ENCODE measurements at regions not wholly inside any gene's neighbourhood (a gene's known extent, or its start where the extent isn't known, plus 50 kb on each side); places are given as distances from the start of the nearest gene placed in this dataset.

- Histone ChIP-seq H3K36me3 (no peaks in the 10 kb centered on the region), H3K4me3 (no peak overlapping the region), H3K27me3 (no peaks in the 10 kb centered on the region), H3K4me1 (no peaks in the 10 kb centered on the region), H3K27ac (no peak overlapping the region), H3K9me3 (no peaks in the 10 kb centered on the region)
- DNase-seq: no peak
- intact Hi-C loops (cut with DNase I; ENCODE audit: low total_unique reads): no loop called here
- TF ChIP-seq POLR2A (IDR thresholded peaks at IDR 0.05): no peak
- TF ChIP-seq CTCF (IDR thresholded peaks at IDR 0.05): no peak
- no peak for TF ChIP-seq EP300 (IDR thresholded peaks at IDR 0.05; ENCODE audit: low read depth)
- TF ChIP-seq POLR2AphosphoS5 (IDR thresholded peaks at IDR 0.05): no peak
- 0 to 38% methylated on average over 1 of the region's 1 CpG for WGBS, 2 donors (ENCODE audit: low coverage in 1 of 2)
- in situ Hi-C loops (cut with MboI; ENCODE audit: low pct_ligation_motif_present in 1 of 4, low pct_unique_long_range_greater_than_20kb in 1 of 4, low sequenced_read_pairs in 3 of 4): no loop called here
Observed at GRCh38 chr5:91816681-91817080, 433.6 kb upstream of the ARRDC3 start.

GRCh38 chr5:91797576-91797975 is 414.5 kb upstream of the ARRDC3 start:
- Histone ChIP-seq H3K36me3 (no peaks in the 10 kb centered on the region), H3K4me1 (no peaks in the 10 kb centered on the region), H3K4me3 (no peak overlapping the region), H3K27me3 (no peaks in the 10 kb centered on the region), H3K9me3 (no peaks in the 10 kb centered on the region), H3K27ac (no peak overlapping the region)
- intact Hi-C loops (cut with DNase I; ENCODE audit: low total_unique reads): no loop called here
- WGBS, 2 donors (ENCODE audit: low coverage in 1 of 2): 80% methylated on average over 2 of the region's 2 CpGs; no CpG with 5 or more reads in 1 of the 2 donors
- in situ Hi-C loops (cut with MboI; ENCODE audit: low pct_ligation_motif_present in 1 of 4, low pct_unique_long_range_greater_than_20kb in 1 of 4, low sequenced_read_pairs in 3 of 4): no loop called here
- no peak for DNase-seq
- TF ChIP-seq POLR2A (IDR thresholded peaks at IDR 0.05) (no peak), EP300 (IDR thresholded peaks at IDR 0.05; ENCODE audit: low read depth) (no peak), POLR2AphosphoS5 (IDR thresholded peaks at IDR 0.05) (no peak), CTCF (IDR thresholded peaks at IDR 0.05) (no peak)

- no peak for TF ChIP-seq CTCF (IDR thresholded peaks at IDR 0.05)
- no peak for TF ChIP-seq POLR2A (IDR thresholded peaks at IDR 0.05)
- TF ChIP-seq EP300 (IDR thresholded peaks at IDR 0.05; ENCODE audit: low read depth): no peak
- no peak for TF ChIP-seq POLR2AphosphoS5 (IDR thresholded peaks at IDR 0.05)
- H3K36me3 ChIP-seq: no peaks in the 10 kb centered on the region
- H3K27me3 ChIP-seq: no peaks in the 10 kb centered on the region
- no peak for DNase-seq
- WGBS, 2 donors (ENCODE audit: low coverage in 1 of 2): 71 to 80% methylated on average over 4 of the region's 4 CpGs
- in situ Hi-C loops (cut with MboI; ENCODE audit: low pct_ligation_motif_present in 1 of 4, low pct_unique_long_range_greater_than_20kb in 1 of 4, low sequenced_read_pairs in 3 of 4) (no loop called here), intact Hi-C loops (cut with DNase I; ENCODE audit: low total_unique reads) (no loop called here)
- H3K4me1 ChIP-seq: no peaks in the 10 kb centered on the region
- H3K4me3 ChIP-seq: no peak overlapping the region
- H3K9me3 ChIP-seq: no peaks in the 10 kb centered on the region
- no peak overlapping the region for H3K27ac ChIP-seq
Observed at GRCh38 chr5:91794856-91795548, 411.9 kb upstream of the ARRDC3 start.

DNA sequence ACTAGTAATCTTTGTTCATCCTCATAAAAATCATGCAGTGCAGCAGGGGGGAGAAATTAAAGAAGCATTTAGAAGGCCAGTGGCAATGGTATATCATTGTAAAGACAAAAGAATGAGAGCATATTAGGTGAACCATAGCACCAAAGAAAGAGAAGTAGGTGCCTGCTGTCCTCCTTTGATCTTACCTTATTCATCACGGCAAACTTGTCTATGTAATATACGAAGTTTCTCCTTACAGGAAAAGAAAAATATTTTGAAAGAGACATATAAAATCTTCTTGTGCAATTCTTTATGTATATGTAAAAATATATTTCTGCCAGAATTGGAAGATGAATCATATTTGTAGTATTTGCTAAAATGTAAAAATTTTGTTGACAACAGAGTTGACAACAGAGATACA is 411.3 kb upstream of the ARRDC3 start:
- TF ChIP-seq CTCF (IDR thresholded peaks at IDR 0.05) (no peak), EP300 (IDR thresholded peaks at IDR 0.05; ENCODE audit: low read depth) (no peak), POLR2A (IDR thresholded peaks at IDR 0.05) (no peak), POLR2AphosphoS5 (IDR thresholded peaks at IDR 0.05) (no peak)
- H3K4me1 ChIP-seq: no peaks in the 10 kb centered on the region
- no peaks in the 10 kb centered on the region for H3K9me3 ChIP-seq
- DNase-seq: no peak
- no peaks in the 10 kb centered on the region for H3K36me3 ChIP-seq
- no peak overlapping the region for H3K4me3 ChIP-seq
- in situ Hi-C loops (cut with MboI; ENCODE audit: low pct_ligation_motif_present in 1 of 4, low pct_unique_long_range_greater_than_20kb in 1 of 4, low sequenced_read_pairs in 3 of 4) (no loop called here), intact Hi-C loops (cut with DNase I; ENCODE audit: low total_unique reads) (no loop called here)
- H3K27ac ChIP-seq: no peak overlapping the region
- WGBS, 2 donors (ENCODE audit: low coverage in 1 of 2): 59 to 66% methylated on average over 2 of the region's 2 CpGs
- H3K27me3 ChIP-seq: no peaks in the 10 kb centered on the region
